GM23338 (cell line): ENCODE measurements at regions not wholly inside any gene's neighbourhood (a gene's known extent, or its start where the extent isn't known, plus 50 kb on each side); places are given as distances from the start of the nearest gene placed in this dataset.
"Not testable (repeated sequence)": the region's sequence is repeated elsewhere in the genome, so short reads cannot be mapped to it uniquely, and the experiment has no call there.

Experiments used
- ATAC-seq: fragments of 200-7000 bp; cut with Tn5 transposase; 3 replicates; pipeline ENCODE4 v1.9.1; 2020
- DNase-seq: peaks from one replicate; pipeline ENCODE4 v3.0.0-alpha.2; 2015; ENCODE audit warnings: low spot score
- H2AFZ ChIP-seq: fragments of 200-600 bp; sonication (generic); 2 replicates; pipeline ENCODE4 v1.8.0; 2016; ENCODE audit warnings: antibody characterized with exemption, mild to moderate bottlenecking, moderate library complexity
- H3F3A ChIP-seq: fragments of 200-600 bp; sonication (generic); replicated peaks from 2 replicates; pipeline ENCODE4 v1.8.0; 2017; ENCODE audit warnings: antibody characterized with exemption, mixed run types, low read depth
- H3K27ac ChIP-seq: fragments of 200-600 bp; sonication (generic); 2 replicates; pipeline ENCODE4 v1.6.1; 2016; ENCODE audit warnings: low read depth
- H3K27me3 ChIP-seq: fragments of 200-600 bp; sonication (generic); 2 replicates; pipeline ENCODE4 v1.8.0; 2016; ENCODE audit warnings: mild to moderate bottlenecking, mixed run types, moderate library complexity; ENCODE audit not compliant: insufficient read depth
- H3K36me3 ChIP-seq: fragments of 200-600 bp; sonication (generic); 2 replicates; pipeline ENCODE4 v1.8.0; 2016; ENCODE audit warnings: mild to moderate bottlenecking; ENCODE audit not compliant: insufficient read depth
- H3K4me1 ChIP-seq: fragments of 200-600 bp; sonication (generic); 2 replicates; pipeline ENCODE4 v1.8.0; 2016; ENCODE audit warnings: mild to moderate bottlenecking, moderate library complexity; ENCODE audit not compliant: insufficient read depth
- H3K4me2 ChIP-seq: fragments of 200-600 bp; sonication (generic); 2 replicates; pipeline ENCODE4 v1.7.1; 2017; ENCODE audit warnings: mixed run types
- H3K4me3 ChIP-seq: fragments of 200-600 bp; sonication (generic); 2 replicates; pipeline ENCODE4 v1.6.1; 2016; ENCODE audit warnings: mixed run types
- H3K79me2 ChIP-seq: fragments of 200-600 bp; sonication (generic); replicated peaks from 2 replicates; pipeline ENCODE4 v1.8.0; 2017; ENCODE audit warnings: mild to moderate bottlenecking; ENCODE audit not compliant: insufficient read depth
- H3K9me2 ChIP-seq: fragments of 200-600 bp; sonication (generic); 2 replicates; pipeline ENCODE4 v1.8.0; 2017; ENCODE audit not compliant: insufficient read depth
- H4K20me1 ChIP-seq: fragments of 200-600 bp; sonication (generic); replicated peaks from 2 replicates; pipeline ENCODE4 v1.8.0; 2017; ENCODE audit warnings: mild to moderate bottlenecking; ENCODE audit not compliant: insufficient read depth
- H3K27ac Mint-ChIP-seq: 2 replicates; pipeline ENCODE4 v1.8.0; 2020; ENCODE audit warnings: inconsistent platforms, mild to moderate bottlenecking, moderate library complexity, mixed read lengths
- H3K27me3 Mint-ChIP-seq: 3 replicates; pipeline ENCODE4 v1.8.0; 2022; ENCODE audit warnings: low read depth, mild to moderate bottlenecking, moderate library complexity, mixed read lengths, inconsistent platforms; ENCODE audit not compliant: insufficient read depth, poor library complexity
- H3K36me3 Mint-ChIP-seq: 3 replicates; pipeline ENCODE4 v1.8.0; 2021; ENCODE audit warnings: low read depth, mild to moderate bottlenecking, inconsistent platforms, moderate library complexity, mixed read lengths
- H3K4me1 Mint-ChIP-seq: 3 replicates; pipeline ENCODE4 v1.8.0; 2020; ENCODE audit warnings: mild to moderate bottlenecking, inconsistent platforms, mixed read lengths
- H3K4me3 Mint-ChIP-seq: 3 replicates; pipeline ENCODE4 v1.8.0; 2021; ENCODE audit warnings: moderate library complexity, mild to moderate bottlenecking, inconsistent platforms, mixed read lengths
- H3K9me3 Mint-ChIP-seq: 3 replicates; pipeline ENCODE4 v1.8.0; 2020; ENCODE audit warnings: moderate library complexity, mild to moderate bottlenecking, inconsistent platforms, mixed read lengths
- CREB1 ChIP-seq: fragments of 250-450 bp; sonication (Bioruptor Pico); IDR thresholded peaks from 2 replicates; pipeline ENCODE4 v1.5.0; 2020; ENCODE audit warnings: low read depth, mild to moderate bottlenecking, moderate library complexity
- CTCF ChIP-seq, 2 experiments: fragments of 200-600 bp in 1 of 2; sonication (generic) in 1 of 2; conservative IDR thresholded peaks; 2 replicates each; pipeline versions ENCODE4 v1.5.1 to v1.6.1; 2016 to 2017; ENCODE audit warnings: antibody characterized with exemption in 2 of 2, low read depth in 2 of 2, mild to moderate bottlenecking in 2 of 2, moderate library complexity in 1 of 2
- ZNF331 ChIP-seq: fragments of 250-450 bp; sonication (Bioruptor Pico); IDR thresholded peaks from 2 replicates; pipeline ENCODE4 v1.5.0; 2020; ENCODE audit warnings: low read depth, mild to moderate bottlenecking, moderate library complexity

- TF ChIP-seq CTCF (conservative IDR thresholded peaks at IDR 0.05; ENCODE audit: low read depth in 2 of 2) (no peak), ZNF331 (CRISPR knock-in tag) (no peak), CREB1 (no peak)
Observed at GRCh38 chr2:180238729-180239128, 231.6 kb upstream of the CWC22 start (continued).

GRCh38 chr2:180236061-180236460 is 229.0 kb upstream of the CWC22 start:
- not testable (repeated sequence) for H3K4me3 ChIP-seq, DNase-seq, H4K20me1 ChIP-seq, H3K9me2 ChIP-seq, H2AFZ ChIP-seq, H3K4me3 Mint-ChIP-seq, H3K36me3 ChIP-seq, H3K27me3 ChIP-seq, H3K9me3 Mint-ChIP-seq, H3K36me3 Mint-ChIP-seq, H3F3A ChIP-seq, H3K4me2 ChIP-seq, H3K27ac ChIP-seq, ATAC-seq, H3K4me1 Mint-ChIP-seq, H3K4me1 ChIP-seq, H3K27me3 Mint-ChIP-seq, H3K27ac Mint-ChIP-seq, H3K79me2 ChIP-seq

GRCh38 chr2:180235506-180235905 is 228.4 kb upstream of the CWC22 start:
- H3K4me3 Mint-ChIP-seq, H3K27ac ChIP-seq, H3K4me1 Mint-ChIP-seq, H3K36me3 Mint-ChIP-seq, H3K4me2 ChIP-seq, H3K27me3 Mint-ChIP-seq, H3K79me2 ChIP-seq, H3F3A ChIP-seq, H3K9me2 ChIP-seq, H3K27me3 ChIP-seq, DNase-seq, H4K20me1 ChIP-seq, ATAC-seq, H3K36me3 ChIP-seq, H3K27ac Mint-ChIP-seq, H3K4me1 ChIP-seq, H3K4me3 ChIP-seq, H3K9me3 Mint-ChIP-seq, H2AFZ ChIP-seq: not testable (repeated sequence)

- not testable (repeated sequence) for H3K27ac ChIP-seq, H3K79me2 ChIP-seq, ATAC-seq, H3K4me3 ChIP-seq, H3F3A ChIP-seq, H3K27me3 ChIP-seq, H4K20me1 ChIP-seq, H3K36me3 Mint-ChIP-seq, H3K4me3 Mint-ChIP-seq, H3K27me3 Mint-ChIP-seq, H3K9me3 Mint-ChIP-seq, H3K4me1 Mint-ChIP-seq, H3K36me3 ChIP-seq, H3K27ac Mint-ChIP-seq, H2AFZ ChIP-seq, H3K4me2 ChIP-seq, H3K9me2 ChIP-seq, H3K4me1 ChIP-seq, DNase-seq
Observed at GRCh38 chr2:180234991-180235390, 227.9 kb upstream of the CWC22 start.
